ENCODE measurements at regions not wholly inside any gene's neighbourhood (a gene's known extent, or its start where the extent isn't known, plus 50 kb on each side); places are given as distances from the start of the nearest gene placed in this dataset.
"Not testable (repeated sequence)": the region's sequence is repeated elsewhere in the genome, so short reads cannot be mapped to it uniquely, and the experiment has no call there.

GRCh38 chr14:62497708-62498107 is 547.5 kb downstream of the KCNH5 start:
- TF ChIP-seq ZFX (IDR thresholded peaks at IDR 0.05; ENCODE audit: borderline replicate concordance) (no peak), CTCF (IDR thresholded peaks at IDR 0.05) (no peak)
- no peak overlapping the region for H3K27ac ChIP-seq

GRCh38 chr14:62501021-62501750 is 544.1 kb downstream of the KCNH5 start:
- H3K27ac ChIP-seq, result no peak overlapping the region
- no peak for TF ChIP-seq ZFX (IDR thresholded peaks at IDR 0.05; ENCODE audit: borderline replicate concordance)
- no peak for TF ChIP-seq CTCF (IDR thresholded peaks at IDR 0.05)

GRCh38 chr14:62505045-62505444 is 540.2 kb downstream of the KCNH5 start:
- TF ChIP-seq CTCF (IDR thresholded peaks at IDR 0.05) (no peak), ZFX (IDR thresholded peaks at IDR 0.05; ENCODE audit: borderline replicate concordance) (no peak)
- H3K27ac ChIP-seq, result no peak overlapping the region

GRCh38 chr14:62521309-62521708 is 523.9 kb downstream of the KCNH5 start:
- not testable (repeated sequence) for H3K27ac ChIP-seq

GRCh38 chr14:62528296-62528695 is 517.0 kb downstream of the KCNH5 start:
- TF ChIP-seq CTCF (IDR thresholded peaks at IDR 0.05) (no peak), ZFX (IDR thresholded peaks at IDR 0.05; ENCODE audit: borderline replicate concordance) (no peak)
- H3K27ac ChIP-seq, result no peak overlapping the region

GRCh38 chr14:62532181-62532580 is 513.1 kb downstream of the KCNH5 start:
- TF ChIP-seq CTCF (IDR thresholded peaks at IDR 0.05) (no peak), ZFX (IDR thresholded peaks at IDR 0.05; ENCODE audit: borderline replicate concordance) (no peak)
- H3K27ac ChIP-seq, result no peak overlapping the region

- TF ChIP-seq CTCF (IDR thresholded peaks at IDR 0.05), result no peak
- TF ChIP-seq ZFX (IDR thresholded peaks at IDR 0.05; ENCODE audit: borderline replicate concordance), result no peak
Measured at GRCh38 chr14:62546862-62547474, 498.3 kb downstream of the KCNH5 start.

More at GRCh38 chr14:62546862-62547474, 498.3 kb downstream of the KCNH5 start:
- no peak overlapping the region for H3K27ac ChIP-seq

Data from 22Rv1 (cell line).